Suprapubic skin (tissue), 4 donors: ENCODE measurements at regions not wholly inside any gene's neighbourhood (a gene's known extent, or its start where the extent isn't known, plus 50 kb on each side); places are given as distances from the start of the nearest gene placed in this dataset.
"Not testable (repeated sequence)": the region's sequence is repeated elsewhere in the genome, so short reads cannot be mapped to it uniquely, and the experiment has no call there.

Experiments used
- DNase-seq, 2 donors: peaks; one replicate each; pipeline ENCODE4 v3.0.0-alpha.2; 2019; ENCODE audit warnings: low spot score in 2 of 2
- H3K27ac ChIP-seq: fragments of 200-600 bp; sonication (generic); one replicate; pipeline ENCODE4 v1.5.1; 2019
- H3K27me3 ChIP-seq: fragments of 200-600 bp; sonication (generic); one replicate; pipeline ENCODE4 v1.5.1; 2019
- H3K36me3 ChIP-seq: fragments of 200-600 bp; sonication (generic); one replicate; pipeline ENCODE4 v1.5.1; 2019
- H3K4me1 ChIP-seq: fragments of 200-600 bp; sonication (generic); one replicate; pipeline ENCODE4 v1.5.1; 2019
- H3K4me3 ChIP-seq: fragments of 200-600 bp; sonication (generic); one replicate; pipeline ENCODE4 v1.5.1; 2019; ENCODE audit warnings: mild to moderate bottlenecking
- H3K9me3 ChIP-seq: fragments of 200-600 bp; sonication (generic); one replicate; pipeline ENCODE4 v1.5.1; 2019
- EP300 ChIP-seq: sonication (generic); formaldehyde crosslinking; IDR thresholded peaks from one replicate; pipeline ENCODE4 v1.6.1; 2017; ENCODE audit warnings: antibody characterized with exemption
- POLR2A ChIP-seq, 2 donors: fragments of 450-650 bp; IDR thresholded peaks; one replicate each; pipeline ENCODE4 v1.6.1; 2017; ENCODE audit warnings: antibody characterized with exemption in 2 of 2, mild to moderate bottlenecking in 2 of 2, moderate library complexity in 2 of 2
- POLR2AphosphoS5 ChIP-seq, 3 donors: sonication (generic); formaldehyde crosslinking; IDR thresholded peaks; one replicate each; pipeline ENCODE4 v1.6.1; 2017; ENCODE audit warnings: antibody characterized with exemption in 3 of 3
- WGBS: methylation state at CpG from one replicate; pipeline ENCODE4 v1.1.5; 2018; 5-methylcytosine and 5-hydroxymethylcytosine counted together
- TF ChIP-seq, protein P1 (sequence below), 2 donors: fragments of 200-600 bp in 1 of 2; fragments of 450-650 bp in 1 of 2; sonication (generic) in 1 of 2; IDR thresholded peaks; one replicate each; pipeline ENCODE4 v1.5.1; 2016 to 2019; ENCODE audit warnings: antibody characterized with exemption in 2 of 2, mild to moderate bottlenecking in 1 of 2, moderate library complexity in 1 of 2

DNA sequence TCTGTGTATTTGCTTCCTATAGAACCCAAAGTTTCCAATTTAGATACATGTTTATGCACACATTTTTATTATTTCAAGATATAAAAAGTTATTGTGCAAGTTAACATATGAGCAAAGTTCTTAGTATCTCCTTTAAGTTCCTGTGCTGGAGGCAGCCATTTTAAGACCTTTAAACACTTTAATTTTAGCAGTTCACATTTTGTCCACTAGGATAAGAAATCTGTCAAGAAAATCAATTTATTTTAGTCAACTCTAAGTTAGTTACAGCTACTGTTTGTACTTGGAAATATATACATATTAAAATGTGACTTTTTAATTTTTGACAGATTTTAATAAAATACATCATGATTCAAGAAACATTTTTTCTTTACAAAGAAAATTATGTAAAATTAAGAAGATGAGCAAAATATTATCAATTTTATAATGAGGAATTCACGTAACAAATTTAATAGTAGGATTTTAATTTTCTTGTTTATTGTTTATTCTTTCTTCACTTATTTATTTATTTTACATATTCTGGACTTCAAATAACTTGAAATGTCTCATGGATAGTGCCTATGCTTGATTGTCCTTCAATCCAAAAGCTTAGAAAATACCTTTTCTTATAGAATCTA is 402.6 kb upstream of the GBE1 start:
- Histone ChIP-seq H3K4me1 (no peaks in the 10 kb centered on the region), H3K36me3 (no peaks in the 10 kb centered on the region), H3K9me3 (no peaks in the 10 kb centered on the region), H3K4me3 (no peak overlapping the region), H3K27me3 (no peaks in the 10 kb centered on the region), H3K27ac (no peak overlapping the region)
- TF ChIP-seq, protein P1, sequence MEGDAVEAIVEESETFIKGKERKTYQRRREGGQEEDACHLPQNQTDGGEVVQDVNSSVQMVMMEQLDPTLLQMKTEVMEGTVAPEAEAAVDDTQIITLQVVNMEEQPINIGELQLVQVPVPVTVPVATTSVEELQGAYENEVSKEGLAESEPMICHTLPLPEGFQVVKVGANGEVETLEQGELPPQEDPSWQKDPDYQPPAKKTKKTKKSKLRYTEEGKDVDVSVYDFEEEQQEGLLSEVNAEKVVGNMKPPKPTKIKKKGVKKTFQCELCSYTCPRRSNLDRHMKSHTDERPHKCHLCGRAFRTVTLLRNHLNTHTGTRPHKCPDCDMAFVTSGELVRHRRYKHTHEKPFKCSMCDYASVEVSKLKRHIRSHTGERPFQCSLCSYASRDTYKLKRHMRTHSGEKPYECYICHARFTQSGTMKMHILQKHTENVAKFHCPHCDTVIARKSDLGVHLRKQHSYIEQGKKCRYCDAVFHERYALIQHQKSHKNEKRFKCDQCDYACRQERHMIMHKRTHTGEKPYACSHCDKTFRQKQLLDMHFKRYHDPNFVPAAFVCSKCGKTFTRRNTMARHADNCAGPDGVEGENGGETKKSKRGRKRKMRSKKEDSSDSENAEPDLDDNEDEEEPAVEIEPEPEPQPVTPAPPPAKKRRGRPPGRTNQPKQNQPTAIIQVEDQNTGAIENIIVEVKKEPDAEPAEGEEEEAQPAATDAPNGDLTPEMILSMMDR (IDR thresholded peaks at IDR 0.05) = no peak
- TF ChIP-seq POLR2AphosphoS5 (IDR thresholded peaks at IDR 0.05) = no peak
- TF ChIP-seq EP300 = no peak
- TF ChIP-seq POLR2A (IDR thresholded peaks at IDR 0.05) = no peak
- 99% methylated on average over 1 of the region's 1 CpG for WGBS
- no peak for DNase-seq

DNA sequence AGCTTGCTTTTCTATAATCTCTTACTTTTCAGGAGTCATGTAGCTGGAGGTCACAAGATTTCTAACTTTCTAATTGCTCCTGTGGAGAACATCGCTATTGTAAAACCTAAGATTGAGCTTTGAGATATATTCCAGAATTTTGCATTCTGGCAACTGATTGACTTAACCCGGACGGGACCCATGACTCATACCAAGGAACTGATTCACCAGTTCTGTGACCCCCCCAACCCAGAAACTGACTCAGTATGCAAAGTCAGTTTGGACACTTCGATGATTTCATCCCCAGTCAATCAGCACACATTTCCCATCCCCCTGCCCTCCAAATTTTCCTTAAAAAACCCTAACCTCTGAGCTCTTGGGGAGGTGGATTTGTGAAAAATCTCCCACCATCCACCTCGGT is 396.5 kb upstream of the GBE1 start:
- H3K27me3 ChIP-seq = no peaks in the 10 kb centered on the region
- no peak overlapping the region for H3K4me3 ChIP-seq
- no peaks in the 10 kb centered on the region for H3K9me3 ChIP-seq
- DNase-seq = no peak
- H3K4me1 ChIP-seq = no peaks in the 10 kb centered on the region
- H3K27ac ChIP-seq = no peak overlapping the region
- TF ChIP-seq POLR2AphosphoS5 (IDR thresholded peaks at IDR 0.05) = no peak
- no peak for TF ChIP-seq EP300
- no peak for TF ChIP-seq POLR2A (IDR thresholded peaks at IDR 0.05)
- TF ChIP-seq, protein P1 (IDR thresholded peaks at IDR 0.05) = no peak
- WGBS = 88% methylated on average over 5 of the region's 5 CpGs
- H3K36me3 ChIP-seq = no peaks in the 10 kb centered on the region

DNA sequence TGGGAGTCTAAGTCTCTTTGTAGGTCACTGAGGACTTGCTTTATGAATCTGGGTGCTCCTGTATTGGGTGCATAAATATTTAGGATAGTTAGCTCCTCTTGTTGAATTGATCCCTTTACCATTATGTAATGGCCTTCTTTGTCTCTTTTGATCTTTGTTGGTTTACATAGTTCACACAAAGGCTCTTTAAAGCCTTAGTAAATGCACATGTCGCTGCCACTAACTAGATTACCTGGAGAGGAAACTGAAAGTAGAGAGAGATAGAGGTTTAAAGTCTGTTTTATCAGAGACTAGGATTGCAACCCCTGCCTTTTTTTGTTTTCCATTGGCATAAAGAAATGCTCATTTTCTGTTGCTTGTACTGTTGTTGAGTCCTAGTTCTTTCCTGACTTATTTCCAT is 392.4 kb upstream of the GBE1 start:
- 69% methylated on average over 1 of the region's 1 CpG for WGBS
- not testable (repeated sequence) for H3K36me3 ChIP-seq, H3K4me1 ChIP-seq, H3K4me3 ChIP-seq, H3K27ac ChIP-seq, DNase-seq, H3K9me3 ChIP-seq, H3K27me3 ChIP-seq

DNA sequence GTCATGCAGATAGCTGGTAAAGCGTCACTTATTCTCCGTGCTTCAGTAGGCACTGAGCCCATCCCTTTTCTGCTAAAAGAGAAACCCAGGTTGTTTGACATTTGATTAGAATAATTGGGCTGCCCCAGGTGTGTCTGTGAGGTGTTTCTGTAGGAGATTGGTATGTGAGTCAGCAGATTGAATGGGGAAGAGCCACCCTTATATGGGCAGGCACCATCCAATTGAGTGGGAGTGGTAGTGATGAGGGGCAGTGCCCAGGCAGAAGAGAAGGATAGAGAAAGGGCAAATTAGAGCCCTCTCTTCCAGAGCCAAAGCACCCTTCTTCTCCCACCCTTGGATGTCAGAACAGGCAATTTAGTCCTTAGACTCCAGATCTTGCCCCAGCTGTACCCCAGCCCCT is 384.3 kb upstream of the GBE1 start:
- Histone ChIP-seq H3K27me3 (no peaks in the 10 kb centered on the region), H3K4me1 (no peaks in the 10 kb centered on the region), H3K9me3 (no peaks in the 10 kb centered on the region), H3K27ac (no peak overlapping the region), H3K4me3 (no peak overlapping the region), H3K36me3 (no peaks in the 10 kb centered on the region)
- no peak for DNase-seq
- WGBS = 59% methylated on average over 2 of the region's 2 CpGs
- TF ChIP-seq POLR2AphosphoS5 (IDR thresholded peaks at IDR 0.05) (no peak), POLR2A (IDR thresholded peaks at IDR 0.05) (no peak), EP300 (no peak)
- TF ChIP-seq, protein P1 (IDR thresholded peaks at IDR 0.05) = no peak

DNA sequence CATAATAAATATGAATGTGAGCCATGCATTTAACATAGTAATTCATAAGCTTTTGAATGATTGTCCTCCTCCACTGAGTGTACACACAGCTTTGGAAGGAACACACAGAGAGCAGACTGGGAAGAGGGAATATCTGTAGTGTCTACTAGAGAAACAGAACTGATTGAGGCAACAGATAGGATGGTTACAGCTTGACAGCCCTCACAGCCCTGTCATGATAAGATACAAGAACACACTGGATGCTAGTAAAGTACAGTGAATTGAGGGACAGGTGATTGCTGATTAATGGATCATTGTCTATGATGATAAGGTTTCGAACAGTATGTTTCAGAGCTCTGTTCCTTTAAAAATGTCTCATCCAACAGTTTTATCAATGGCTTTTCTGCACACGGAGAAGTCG is 383.4 kb upstream of the GBE1 start:
- TF ChIP-seq EP300 = no peak
- no peak for TF ChIP-seq POLR2AphosphoS5 (IDR thresholded peaks at IDR 0.05)
- TF ChIP-seq, protein P1 (IDR thresholded peaks at IDR 0.05) = no peak
- TF ChIP-seq POLR2A (IDR thresholded peaks at IDR 0.05) = no peak
- Histone ChIP-seq H3K36me3 (no peaks in the 10 kb centered on the region), H3K27me3 (no peaks in the 10 kb centered on the region), H3K4me1 (no peaks in the 10 kb centered on the region), H3K27ac (no peak overlapping the region), H3K9me3 (no peaks in the 10 kb centered on the region), H3K4me3 (no peak overlapping the region)
- DNase-seq = no peak
- WGBS = 84% methylated on average over 3 of the region's 3 CpGs
